Endothelial cell of umbilical vein (primary cell): ENCODE measurements at regions not wholly inside any gene's neighbourhood (a gene's known extent, or its start where the extent isn't known, plus 50 kb on each side); places are given as distances from the start of the nearest gene placed in this dataset.

Source experiments
- BruUV-seq: library from RNA; stranded (reverse); fragments of 400-500 nt; replicated peaks from 2 replicates; lab custom pipeline; 2021; lab: Mats Ljungman, UMichigan
- CTCF ChIA-PET: fragments of 300-600, 350-600 bp; sonication (Branson Sonifier 250); formaldehyde crosslinking; loops from one replicate; lab custom pipeline; 2021; ENCODE audit warnings: antibody characterized with exemption, inconsistent platforms; lab: Charles Lee
- POLR2A ChIA-PET: fragments of 300-600, 350-600 bp; sonication (Branson Sonifier 250); formaldehyde crosslinking; loops from one replicate; lab custom pipeline; 2021; ENCODE audit warnings: antibody characterized with exemption, inconsistent platforms; lab: Charles Lee
- DNase-seq: peaks from one replicate; pipeline ENCODE4 v3.0.0-alpha.2; 2011; ENCODE audit warnings: low read depth, low spot score
- FAIRE-seq: peaks from 2 replicates; lab custom pipeline; 2011; peaks lifted over from hg19 to GRCh38; lab: Jason Lieb, UNC
- H2AFZ ChIP-seq: 2 replicates; pipeline ENCODE4 v1.6.0; 2012; ENCODE audit warnings: low read depth, low read length, control low read depth, inconsistent platforms
- H3K27ac ChIP-seq: 2 replicates; pipeline ENCODE4 v1.5.1; 2011; ENCODE audit warnings: low read depth, mild to moderate bottlenecking, control low read depth, low read length, moderate library complexity; ENCODE audit not compliant: insufficient read depth
- H3K27me3 ChIP-seq, 2 experiments: 2 replicates each; pipeline versions ENCODE4 v1.6.0 to v1.6.1; 2011; ENCODE audit warnings: low read length in 2 of 2, mixed read lengths in 1 of 2; ENCODE audit not compliant: control insufficient read depth in 2 of 2, insufficient read depth in 2 of 2
- H3K36me3 ChIP-seq, 2 experiments: 2 replicates in 1 of 2; 3 replicates in 1 of 2; pipeline ENCODE4 v1.5.1; 2011; ENCODE audit warnings: low read length in 2 of 2, mild to moderate bottlenecking in 1 of 2, moderate library complexity in 1 of 2; ENCODE audit not compliant: control insufficient read depth in 2 of 2, insufficient read depth in 2 of 2; ENCODE audit errors: extremely low read depth in 1 of 2
- H3K4me1 ChIP-seq: 3 replicates; pipeline ENCODE4 v1.5.1; 2011; ENCODE audit warnings: mild to moderate bottlenecking, low read length; ENCODE audit not compliant: control insufficient read depth, insufficient read depth; ENCODE audit errors: extremely low read depth
- H3K4me2 ChIP-seq: 2 replicates; pipeline ENCODE4 v1.6.1; 2011; ENCODE audit warnings: low read length, control low read depth, mixed read lengths; ENCODE audit not compliant: insufficient read depth
- H3K4me3 ChIP-seq, 3 experiments: fragments of 200-600 bp in 1 of 3; sonication (generic), shearing (Covaris generic) in 1 of 3; replicated peaks in 1 of 3; 2 replicates each; pipeline ENCODE4 v1.5.1; 2011 to 2016; ENCODE audit warnings: control low read depth in 3 of 3, low read length in 3 of 3, mild to moderate bottlenecking in 2 of 3, inconsistent platforms in 1 of 3, low read depth in 1 of 3, moderate library complexity in 1 of 3; ENCODE audit not compliant: insufficient read depth in 1 of 3
- H3K79me2 ChIP-seq: 2 replicates; pipeline ENCODE4 v1.6.0; 2012; ENCODE audit warnings: low read length, inconsistent platforms; ENCODE audit not compliant: control insufficient read depth, insufficient read depth
- H3K9ac ChIP-seq: replicated peaks from 2 replicates; pipeline ENCODE3; 2011; ENCODE audit warnings: low read length, control low read depth; ENCODE audit not compliant: insufficient read depth; ENCODE audit errors: extremely low read depth
- H3K9me1 ChIP-seq: replicated peaks from 3 replicates; pipeline ENCODE4 v1.6.0; 2011; ENCODE audit warnings: mild to moderate bottlenecking, low read length; ENCODE audit not compliant: control insufficient read depth, insufficient read depth; ENCODE audit errors: extremely low read depth
- H3K9me3 ChIP-seq: replicated peaks from 2 replicates; pipeline ENCODE4 v1.5.1; 2012; ENCODE audit warnings: low read length, inconsistent platforms; ENCODE audit not compliant: control insufficient read depth, insufficient read depth
- H4K20me1 ChIP-seq: replicated peaks from 2 replicates; pipeline ENCODE3; 2011; ENCODE audit warnings: mild to moderate bottlenecking, low read length; ENCODE audit not compliant: control insufficient read depth, insufficient read depth; ENCODE audit errors: extremely low read depth
- EZH2 ChIP-seq: IDR thresholded peaks from 2 replicates; pipeline ENCODE4 v1.6.1; 2012; ENCODE audit warnings: borderline replicate concordance, low read depth, mild to moderate bottlenecking, moderate library complexity, low read length, inconsistent platforms; ENCODE audit not compliant: severe bottlenecking
- FOS ChIP-seq: IDR thresholded peaks from 2 replicates; pipeline ENCODE4 v1.6.1; 2011; ENCODE audit warnings: mild to moderate bottlenecking, low read length, moderate library complexity, borderline replicate concordance; ENCODE audit not compliant: insufficient read depth
- GATA2 ChIP-seq: IDR thresholded peaks from 2 replicates; pipeline ENCODE4 v1.7.0; 2011; ENCODE audit warnings: low read depth, mild to moderate bottlenecking, moderate library complexity, mixed read lengths, low read length; ENCODE audit not compliant: insufficient read length, insufficient read depth
- MAX ChIP-seq: IDR thresholded peaks from 2 replicates; pipeline ENCODE4 v1.6.1; 2011; ENCODE audit not compliant: insufficient read depth, insufficient read length
- MYC ChIP-seq: IDR thresholded peaks from one replicate; pipeline ENCODE4 v1.6.1; 2011; ENCODE audit warnings: mild to moderate bottlenecking, low read depth, low read length
- POLR2A ChIP-seq: IDR thresholded peaks from 2 replicates; pipeline ENCODE4 v1.6.1; 2012; ENCODE audit warnings: low read depth, mild to moderate bottlenecking, control low read depth, low read length
- POLR2AphosphoS5 ChIP-seq: IDR thresholded peaks from 2 replicates; pipeline ENCODE4 v1.6.1; 2012; ENCODE audit warnings: low read depth, mild to moderate bottlenecking, control low read depth, low read length, moderate library complexity; ENCODE audit not compliant: insufficient read depth
- dilution Hi-C: fragments of 300-500 bp; cut with MboI; formaldehyde crosslinking; loops from one replicate; pipeline ENCODE4 v1.15.0; 2019; ENCODE audit warnings: low sequenced_read_pairs; ENCODE audit not compliant: extremely low pct_ligation_motif_present
- intact Hi-C: fragments of 100-400 bp; cut with micrococcal nuclease; formaldehyde crosslinking; loops from one replicate; pipeline ENCODE4 v1.10.0; 2022
- TF ChIP-seq, protein P1 (sequence below), 2 donors: IDR thresholded peaks; 1 replicate in 1 of 2; 2 replicates in 1 of 2; pipeline ENCODE4 v1.5.1; 2011; ENCODE audit warnings: low read length in 2 of 2, mild to moderate bottlenecking in 2 of 2, moderate library complexity in 2 of 2, control low read depth in 1 of 2, inconsistent platforms in 1 of 2, low read depth in 1 of 2; ENCODE audit not compliant: insufficient read depth in 1 of 2; ENCODE audit errors: extremely low read depth in 1 of 2

DNA sequence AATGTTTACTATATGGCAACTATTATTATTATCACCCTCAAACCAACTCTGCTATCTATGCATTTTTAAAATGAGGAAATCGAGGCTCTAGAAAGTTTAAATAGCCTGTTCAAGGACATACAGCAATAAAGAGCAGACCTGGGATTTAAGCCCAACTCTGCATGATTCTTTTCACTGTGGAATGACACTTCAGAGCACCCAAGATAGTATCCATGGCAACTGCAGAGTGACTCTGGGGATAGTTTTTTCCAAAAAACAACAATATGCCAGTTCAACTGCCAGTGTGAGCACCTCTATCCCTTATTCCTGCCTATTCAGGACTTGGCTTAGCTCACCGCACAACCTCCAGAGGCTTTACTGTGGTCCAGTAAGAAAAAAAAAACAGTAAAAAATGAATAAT lies 293.9 kb downstream of the BRINP2 start:
- H3K27ac ChIP-seq: no peak overlapping the region
- no peaks in the 10 kb centered on the region for H3K27me3 ChIP-seq
- dilution Hi-C loops: no loop called here
- H3K4me2 ChIP-seq: no peak overlapping the region
- no peaks in the 10 kb centered on the region for H3K36me3 ChIP-seq
- no peaks in the 10 kb centered on the region for H3K4me1 ChIP-seq
- DNase-seq (no peak), FAIRE-seq (no peak)
- no peak overlapping the region for H3K9ac ChIP-seq
- BruUV-seq: no TSS peak
- H2AFZ ChIP-seq: no peak overlapping the region
- intact Hi-C loops: no loop called here
- H3K9me1 ChIP-seq: no peaks in the 10 kb centered on the region
- POLR2A ChIA-PET: no interaction called here
- CTCF ChIA-PET: no interaction called here
- H3K4me3 ChIP-seq: no peak overlapping the region
- TF ChIP-seq GATA2 (no peak), POLR2A (no peak), EZH2 (no peak), MYC (no peak), FOS (no peak), POLR2AphosphoS5 (no peak), MAX (no peak)
- TF ChIP-seq, protein P1, sequence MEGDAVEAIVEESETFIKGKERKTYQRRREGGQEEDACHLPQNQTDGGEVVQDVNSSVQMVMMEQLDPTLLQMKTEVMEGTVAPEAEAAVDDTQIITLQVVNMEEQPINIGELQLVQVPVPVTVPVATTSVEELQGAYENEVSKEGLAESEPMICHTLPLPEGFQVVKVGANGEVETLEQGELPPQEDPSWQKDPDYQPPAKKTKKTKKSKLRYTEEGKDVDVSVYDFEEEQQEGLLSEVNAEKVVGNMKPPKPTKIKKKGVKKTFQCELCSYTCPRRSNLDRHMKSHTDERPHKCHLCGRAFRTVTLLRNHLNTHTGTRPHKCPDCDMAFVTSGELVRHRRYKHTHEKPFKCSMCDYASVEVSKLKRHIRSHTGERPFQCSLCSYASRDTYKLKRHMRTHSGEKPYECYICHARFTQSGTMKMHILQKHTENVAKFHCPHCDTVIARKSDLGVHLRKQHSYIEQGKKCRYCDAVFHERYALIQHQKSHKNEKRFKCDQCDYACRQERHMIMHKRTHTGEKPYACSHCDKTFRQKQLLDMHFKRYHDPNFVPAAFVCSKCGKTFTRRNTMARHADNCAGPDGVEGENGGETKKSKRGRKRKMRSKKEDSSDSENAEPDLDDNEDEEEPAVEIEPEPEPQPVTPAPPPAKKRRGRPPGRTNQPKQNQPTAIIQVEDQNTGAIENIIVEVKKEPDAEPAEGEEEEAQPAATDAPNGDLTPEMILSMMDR (IDR thresholded peaks at IDR 0.05; ENCODE audit: extremely low read depth in 1 of 2, insufficient read depth in 1 of 2, low read depth in 1 of 2, low read length in 2 of 2): no peak
- H3K79me2 ChIP-seq: no peaks in the 10 kb centered on the region
- H3K9me3 ChIP-seq: no peaks in the 10 kb centered on the region
- H4K20me1 ChIP-seq: no peaks in the 10 kb centered on the region
